Keratinocyte (primary cell): ENCODE measurements at regions not wholly inside any gene's neighbourhood (a gene's known extent, or its start where the extent isn't known, plus 50 kb on each side); places are given as distances from the start of the nearest gene placed in this dataset.
A peak's percentile ranks its signal among the peaks of the same experiment; 100 is the strongest.

Experiments used
- DNase-seq: peaks from one replicate; pipeline ENCODE4 v3.0.0-alpha.2; 2011; ENCODE audit warnings: low read depth, missing footprints, low spot score
- FAIRE-seq: peaks from 2 replicates; lab custom pipeline; 2011; peaks lifted over from hg19 to GRCh38; lab: Jason Lieb, UNC
- H2AFZ ChIP-seq: 2 replicates; pipeline ENCODE4 v1.6.0; 2012; ENCODE audit warnings: low read length, control low read depth, inconsistent platforms; ENCODE audit not compliant: control insufficient read depth
- H3K27ac ChIP-seq: 2 replicates; pipeline ENCODE4 v1.5.1; 2011; ENCODE audit warnings: low read length; ENCODE audit not compliant: control insufficient read depth, insufficient read depth
- H3K27me3 ChIP-seq: 3 replicates; pipeline ENCODE4 v1.6.0; 2011; ENCODE audit warnings: low read length; ENCODE audit not compliant: control insufficient read depth, insufficient read depth; ENCODE audit errors: extremely low read depth
- H3K36me3 ChIP-seq, 2 experiments: 2 replicates in 1 of 2; 3 replicates in 1 of 2; pipeline ENCODE4 v1.5.1; 2011; ENCODE audit warnings: low read length in 2 of 2, mild to moderate bottlenecking in 1 of 2; ENCODE audit not compliant: control insufficient read depth in 2 of 2, insufficient read depth in 2 of 2; ENCODE audit errors: extremely low read depth in 1 of 2
- H3K4me1 ChIP-seq: 3 replicates; pipeline ENCODE4 v1.5.1; 2011; ENCODE audit warnings: low read length; ENCODE audit not compliant: control insufficient read depth, insufficient read depth; ENCODE audit errors: extremely low read depth
- H3K4me2 ChIP-seq: 3 replicates; pipeline ENCODE4 v1.6.0; 2011; ENCODE audit warnings: low read depth, low read length; ENCODE audit not compliant: control insufficient read depth, insufficient read depth; ENCODE audit errors: extremely low read depth
- H3K4me3 ChIP-seq, 3 experiments: fragments of 200-600 bp in 1 of 3; sonication (generic) in 1 of 3; 2 replicates in 2 of 3; 3 replicates in 1 of 3; pipeline ENCODE4 v1.5.1; 2011 to 2016; ENCODE audit warnings: low read length in 3 of 3, mild to moderate bottlenecking in 3 of 3, control low read depth in 2 of 3, inconsistent platforms in 1 of 3, low read depth in 1 of 3, mixed read lengths in 1 of 3, mixed run types in 1 of 3, moderate library complexity in 1 of 3; ENCODE audit not compliant: control insufficient read depth in 2 of 3, insufficient read depth in 2 of 3; ENCODE audit errors: extremely low read depth in 1 of 3
- H3K79me2 ChIP-seq: 2 replicates; pipeline ENCODE4 v1.6.0; 2012; ENCODE audit warnings: low read length; ENCODE audit not compliant: control insufficient read depth, insufficient read depth
- H3K9ac ChIP-seq: 3 replicates; pipeline ENCODE4 v1.6.0; 2011; ENCODE audit warnings: low read length; ENCODE audit not compliant: control insufficient read depth, insufficient read depth; ENCODE audit errors: extremely low read depth
- H3K9me1 ChIP-seq: 3 replicates; pipeline ENCODE4 v1.6.0; 2011; ENCODE audit warnings: low read length; ENCODE audit not compliant: control insufficient read depth, insufficient read depth; ENCODE audit errors: extremely low read depth
- H3K9me3 ChIP-seq: 2 replicates; pipeline ENCODE4 v1.5.1; 2012; ENCODE audit warnings: low read depth, low read length; ENCODE audit not compliant: control insufficient read depth
- H4K20me1 ChIP-seq: 3 replicates; pipeline ENCODE4 v1.6.0; 2011; ENCODE audit warnings: low read length; ENCODE audit not compliant: control insufficient read depth, insufficient read depth; ENCODE audit errors: extremely low read depth
- EZH2 ChIP-seq: IDR thresholded peaks from one replicate; pipeline ENCODE4 v1.6.1; 2012; ENCODE audit warnings: inconsistent platforms, mild to moderate bottlenecking, low read length, moderate library complexity
- dilution Hi-C: fragments of 300-500 bp; cut with MboI; formaldehyde crosslinking; loops from one replicate; pipeline ENCODE4 v1.7.0; 2020; ENCODE audit warnings: low sequenced_read_pairs; ENCODE audit not compliant: extremely low pct_ligation_motif_present
- TF ChIP-seq, protein P1 (sequence below), 3 experiments: IDR thresholded peaks in 1 of 3; conservative IDR thresholded peaks in 1 of 3; optimal IDR thresholded peaks in 1 of 3; 2 replicates in 2 of 3; 3 replicates in 1 of 3; pipeline versions ENCODE3 to v1.5.1; 2011; ENCODE audit warnings: low read length in 3 of 3, mild to moderate bottlenecking in 3 of 3, moderate library complexity in 2 of 3, control low read depth in 1 of 3, inconsistent platforms in 1 of 3; ENCODE audit not compliant: insufficient read depth in 2 of 3; ENCODE audit errors: extremely low read depth in 1 of 3

GRCh38 chr13:89694451-89694850 lies 1653.0 kb upstream of the MIR17HG start:
- Histone ChIP-seq H3K36me3 (no peaks in the 10 kb centered on the region), H3K27ac (no peak overlapping the region), H3K4me3 (no peak overlapping the region), H3K4me1 (no peaks in the 10 kb centered on the region), H3K4me2 (no peak overlapping the region), H3K27me3 (no peaks in the 10 kb centered on the region), H3K9ac (no peak overlapping the region), H4K20me1 (no peaks in the 10 kb centered on the region), H2AFZ (no peak overlapping the region), H3K79me2 (no peaks in the 10 kb centered on the region), H3K9me3 (no peaks in the 10 kb centered on the region), H3K9me1 (no peaks in the 10 kb centered on the region)
- TF ChIP-seq EZH2 = no peak
- TF ChIP-seq, protein P1, sequence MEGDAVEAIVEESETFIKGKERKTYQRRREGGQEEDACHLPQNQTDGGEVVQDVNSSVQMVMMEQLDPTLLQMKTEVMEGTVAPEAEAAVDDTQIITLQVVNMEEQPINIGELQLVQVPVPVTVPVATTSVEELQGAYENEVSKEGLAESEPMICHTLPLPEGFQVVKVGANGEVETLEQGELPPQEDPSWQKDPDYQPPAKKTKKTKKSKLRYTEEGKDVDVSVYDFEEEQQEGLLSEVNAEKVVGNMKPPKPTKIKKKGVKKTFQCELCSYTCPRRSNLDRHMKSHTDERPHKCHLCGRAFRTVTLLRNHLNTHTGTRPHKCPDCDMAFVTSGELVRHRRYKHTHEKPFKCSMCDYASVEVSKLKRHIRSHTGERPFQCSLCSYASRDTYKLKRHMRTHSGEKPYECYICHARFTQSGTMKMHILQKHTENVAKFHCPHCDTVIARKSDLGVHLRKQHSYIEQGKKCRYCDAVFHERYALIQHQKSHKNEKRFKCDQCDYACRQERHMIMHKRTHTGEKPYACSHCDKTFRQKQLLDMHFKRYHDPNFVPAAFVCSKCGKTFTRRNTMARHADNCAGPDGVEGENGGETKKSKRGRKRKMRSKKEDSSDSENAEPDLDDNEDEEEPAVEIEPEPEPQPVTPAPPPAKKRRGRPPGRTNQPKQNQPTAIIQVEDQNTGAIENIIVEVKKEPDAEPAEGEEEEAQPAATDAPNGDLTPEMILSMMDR (optimal IDR thresholded peaks at IDR 0.05 in 1 of 3, IDR thresholded peaks at IDR 0.05 in 1 of 3, conservative IDR thresholded peaks at IDR 0.05 in 1 of 3; ENCODE audit: extremely low read depth in 1 of 3, insufficient read depth in 2 of 3, low read length in 3 of 3) = no peak
- no peak for FAIRE-seq
- no peak for DNase-seq
- dilution Hi-C loops = no loop called here

DNA sequence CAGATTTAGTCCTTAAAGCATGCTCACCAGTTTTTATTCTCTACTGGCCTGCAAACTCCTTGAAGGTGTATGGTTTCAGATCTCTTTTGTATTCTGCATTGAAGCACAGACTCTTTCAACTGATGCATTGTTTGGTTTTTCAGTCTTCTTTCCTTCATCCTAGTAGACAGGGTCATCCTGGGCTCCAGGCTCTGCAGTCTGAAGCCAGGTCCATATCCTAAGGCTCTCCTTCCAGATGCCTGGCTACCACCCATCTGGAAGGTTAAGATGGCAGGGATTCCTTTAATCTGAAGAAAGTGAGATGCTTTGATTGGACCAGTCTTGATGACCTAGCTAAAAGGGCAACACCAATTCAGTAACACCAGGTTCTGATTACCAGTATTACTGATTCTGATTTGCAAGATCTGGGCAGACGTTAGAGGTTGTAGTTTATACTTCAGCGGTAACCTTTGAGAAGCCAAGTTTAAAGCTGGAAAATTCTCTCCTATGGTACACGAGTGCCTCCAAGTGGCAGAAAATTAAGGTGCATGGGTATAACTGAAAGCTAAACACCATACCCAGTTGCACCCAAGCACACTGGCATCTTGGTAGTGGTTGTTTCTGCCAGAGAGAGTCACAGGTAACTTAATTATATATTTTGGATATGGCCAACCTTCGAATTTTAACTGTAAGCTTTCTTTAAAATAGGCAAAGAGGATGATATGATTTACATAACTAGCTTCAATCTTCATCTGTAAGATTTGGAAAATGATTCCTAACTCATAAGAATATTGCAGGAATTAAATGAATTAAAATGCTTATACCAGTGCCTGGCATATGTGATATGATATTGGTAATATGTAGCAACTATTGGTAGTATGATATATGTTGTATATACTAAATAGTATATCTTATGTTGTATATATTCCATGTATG lies 1651.9 kb upstream of the MIR17HG start:
- dilution Hi-C loops = no loop called here
- FAIRE-seq (peak; percentile 82), DNase-seq (peak; percentile 13)
- H3K4me1 ChIP-seq = no peaks in the 10 kb centered on the region
- TF ChIP-seq EZH2 = no peak
- TF ChIP-seq, protein P1 (optimal IDR thresholded peaks at IDR 0.05 in 1 of 3, IDR thresholded peaks at IDR 0.05 in 1 of 3, conservative IDR thresholded peaks at IDR 0.05 in 1 of 3; ENCODE audit: extremely low read depth in 1 of 3, insufficient read depth in 2 of 3, low read length in 3 of 3) = peak; percentile 72 to 83 (median 82)
- H3K27ac ChIP-seq = no peak overlapping the region
- no peaks in the 10 kb centered on the region for H3K27me3 ChIP-seq
- no peaks in the 10 kb centered on the region for H3K36me3 ChIP-seq
- peak overlapping the region; percentile 41 for H2AFZ ChIP-seq
- H3K9ac ChIP-seq = no peak overlapping the region
- H3K4me2 ChIP-seq = no peak overlapping the region
- no peaks in the 10 kb centered on the region for H4K20me1 ChIP-seq
- H3K9me3 ChIP-seq = no peaks in the 10 kb centered on the region
- H3K9me1 ChIP-seq = no peaks in the 10 kb centered on the region
- H3K79me2 ChIP-seq = no peaks in the 10 kb centered on the region
- no peak overlapping the region for H3K4me3 ChIP-seq
